ENCODE measurements at regions not wholly inside any gene's neighbourhood (a gene's known extent, or its start where the extent isn't known, plus 50 kb on each side); places are given as distances from the start of the nearest gene placed in this dataset.
A peak's percentile ranks its signal among the peaks of the same experiment; 100 is the strongest.

DNA sequence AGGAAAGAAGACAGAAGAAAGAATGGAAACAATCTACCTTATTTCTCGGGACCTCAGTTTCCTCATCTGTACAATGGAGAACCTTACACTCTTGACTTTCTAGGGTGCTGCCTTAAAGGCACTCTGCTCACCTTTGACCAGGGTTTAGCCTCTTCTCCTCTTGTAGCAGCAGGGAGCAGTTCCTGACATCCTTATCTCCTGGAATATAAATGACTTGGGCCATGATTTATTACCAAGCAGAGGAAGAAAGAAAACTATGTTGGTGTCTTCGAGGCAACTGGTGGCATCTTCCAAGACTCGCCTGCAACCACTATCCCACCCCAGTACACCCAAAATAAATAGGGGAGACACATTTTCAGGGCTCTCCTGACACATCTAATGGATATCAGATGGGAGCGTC lies 314.2 kb downstream of the BUD13 start:
- Histone ChIP-seq H3K27ac (peak overlapping the region in 3 of 4 donors; percentile 69 to 77 (median 77)), H3K4me1 (peaks cover 2 to 66% (median 51%) of the 10 kb centered on the region in 4 donors), H3K9me3 (no peaks in the 10 kb centered on the region), H3K36me3 (no peaks in the 10 kb centered on the region), H3K27me3 (no peaks in the 10 kb centered on the region), H3K4me3 (no peak overlapping the region)
- no peak for TF ChIP-seq POLR2AphosphoS5 (IDR thresholded peaks at IDR 0.05)
- TF ChIP-seq CTCF (IDR thresholded peaks at IDR 0.05), result no peak
- no peak for TF ChIP-seq POLR2A (IDR thresholded peaks at IDR 0.05)
- TF ChIP-seq EP300 (IDR thresholded peaks at IDR 0.05), result no peak
- WGBS, 2 donors, result 62 to 64% methylated on average over 4 of the region's 4 CpGs
- intact Hi-C loops (cut with DNase I), result loop anchor here (5.0 kb wide), 2 partner anchors 184 to 226 kb away; no protein-coding TSS in a partner anchor
- no peak for DNase-seq

GRCh38 chr11:116457336-116458007 lies 315.3 kb downstream of the BUD13 start:
- TF ChIP-seq POLR2A (IDR thresholded peaks at IDR 0.05) (no peak), CTCF (IDR thresholded peaks at IDR 0.05) (no peak), EP300 (IDR thresholded peaks at IDR 0.05) (no peak), POLR2AphosphoS5 (IDR thresholded peaks at IDR 0.05) (no peak)
- 66 to 87% methylated on average over 10 of the region's 10 CpGs for WGBS, 2 donors
- Histone ChIP-seq H3K36me3 (no peaks in the 10 kb centered on the region), H3K27ac (peak overlapping the region in 3 of 4 donors; percentile 69 to 77 (median 77)), H3K27me3 (no peaks in the 10 kb centered on the region), H3K4me3 (no peak overlapping the region), H3K4me1 (peaks cover 2 to 60% (median 51%) of the 10 kb centered on the region in 4 donors), H3K9me3 (no peaks in the 10 kb centered on the region)
- intact Hi-C loops (cut with DNase I), result loop anchor here (5.0 kb wide), 2 partner anchors 185 to 225 kb away; no protein-coding TSS in a partner anchor
- DNase-seq, result no peak

DNA sequence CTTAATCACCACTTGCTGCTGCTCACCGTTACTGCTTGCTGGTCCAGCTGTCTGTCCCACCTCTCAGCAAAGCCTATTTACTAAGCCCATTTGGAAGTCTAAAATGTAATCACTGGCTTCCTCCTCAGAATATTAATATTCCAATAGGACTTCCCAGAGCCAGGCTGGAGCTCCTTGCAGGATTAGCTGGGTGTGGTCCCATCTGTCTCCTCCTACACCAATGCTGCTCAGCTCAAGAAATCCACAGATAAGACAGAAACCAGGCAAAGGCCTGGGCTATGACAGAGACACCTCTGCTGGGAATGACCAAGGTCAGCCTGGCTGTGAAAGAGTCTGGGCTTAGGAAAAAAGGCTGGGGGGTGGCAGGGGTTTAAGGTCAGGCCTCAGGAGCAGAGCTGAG lies 317.8 kb downstream of the BUD13 start:
- H3K27me3 ChIP-seq, result no peaks in the 10 kb centered on the region
- TF ChIP-seq CTCF (IDR thresholded peaks at IDR 0.05) (no peak), POLR2A (IDR thresholded peaks at IDR 0.05) (no peak), POLR2AphosphoS5 (IDR thresholded peaks at IDR 0.05) (no peak), EP300 (IDR thresholded peaks at IDR 0.05) (no peak)
- no peak for DNase-seq
- peaks cover 0 to under 1% (median 0%) of the 10 kb centered on the region in 4 donors for H3K9me3 ChIP-seq
- WGBS, 2 donors, result 76 to 79% methylated on average over 1 of the region's 1 CpG
- intact Hi-C loops (cut with DNase I), result loop anchor here (1.0 to 5.0 kb wide), 4 partner anchors 44 to 236 kb away; no protein-coding TSS in a partner anchor
- peaks cover 1 to 35% (median 33%) of the 10 kb centered on the region in 4 donors for H3K4me1 ChIP-seq
- no peak overlapping the region for H3K4me3 ChIP-seq
- no peak overlapping the region for H3K27ac ChIP-seq
- H3K36me3 ChIP-seq, result no peaks in the 10 kb centered on the region

DNA sequence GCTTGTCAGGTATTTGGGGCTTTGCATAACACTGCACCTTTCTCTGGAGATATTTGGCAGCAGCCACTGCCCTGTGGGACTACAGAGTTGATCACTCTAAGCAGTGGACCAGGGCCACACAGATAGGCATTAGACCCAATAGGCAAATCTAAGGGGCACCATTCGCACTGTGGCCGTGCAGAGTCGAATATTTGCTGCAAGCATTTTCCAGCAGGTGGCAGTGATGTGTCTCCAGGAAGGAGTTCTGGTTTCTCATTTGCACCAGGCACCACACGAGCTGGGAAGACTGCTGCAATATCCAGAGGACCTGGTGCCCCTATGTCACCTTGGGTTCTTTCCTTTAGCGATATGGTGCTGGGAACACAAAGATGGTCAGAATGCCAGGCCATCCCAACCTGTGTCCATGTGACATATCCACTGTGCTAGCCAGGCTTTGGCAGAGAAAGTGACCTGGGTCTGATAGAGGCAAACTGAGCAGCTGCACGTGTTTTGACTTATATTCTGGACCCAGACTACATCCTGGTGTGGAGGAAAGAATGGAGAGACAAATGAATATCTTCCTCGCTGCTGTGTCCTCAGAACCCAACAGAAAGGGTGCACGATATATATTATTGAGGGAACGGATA lies 318.7 kb downstream of the BUD13 start:
- Histone ChIP-seq H3K4me3 (no peak overlapping the region), H3K9me3 (peaks cover 0 to 3% (median 0%) of the 10 kb centered on the region in 4 donors), H3K36me3 (no peaks in the 10 kb centered on the region), H3K4me1 (peaks cover 0 to 27% (median 26%) of the 10 kb centered on the region in 4 donors), H3K27me3 (no peaks in the 10 kb centered on the region), H3K27ac (no peak overlapping the region)
- intact Hi-C loops (cut with DNase I), result loop anchor here (1.0 to 2.0 kb wide), 2 partner anchors 45 to 237 kb away; no protein-coding TSS in a partner anchor
- 43 to 51% methylated on average over 9 of the region's 9 CpGs for WGBS, 2 donors
- peak; percentile 75 for DNase-seq
- no peak for TF ChIP-seq POLR2AphosphoS5 (IDR thresholded peaks at IDR 0.05)
- TF ChIP-seq POLR2A (IDR thresholded peaks at IDR 0.05), result no peak
- TF ChIP-seq EP300 (IDR thresholded peaks at IDR 0.05), result no peak
- TF ChIP-seq CTCF (IDR thresholded peaks at IDR 0.05), result peak; percentile 61 to 76 (median 71)
